ENCODE measurements at regions not wholly inside any gene's neighbourhood (a gene's known extent, or its start where the extent isn't known, plus 50 kb on each side); places are given as distances from the start of the nearest gene placed in this dataset.

GRCh38 chr2:62284471-62284870 lies 88.6 kb downstream of the B3GNT2 start:
- intact Hi-C loops (cut with micrococcal nuclease) (no loop called here), dilution Hi-C loops (cut with HindIII; ENCODE audit: low sequenced_read_pairs, unreplicated experiment) (no loop called here), in situ Hi-C loops (cut with MboI; ENCODE audit: low sequenced_read_pairs) (no loop called here)
- H3K9me1 ChIP-seq (ENCODE audit: insufficient read depth, low read length), result no peaks in the 10 kb centered on the region
- H4K5ac ChIP-seq (ENCODE audit: low read depth, low read length), result no peak overlapping the region
- H3K4ac ChIP-seq (ENCODE audit: low read depth, low read length), result no peak overlapping the region
- ChIA-PET CTCF (no interaction called here), POLR2A (ENCODE audit: unreplicated experiment) (no interaction called here)
- no peaks in the 10 kb centered on the region for H3K36me3 ChIP-seq (ENCODE audit: control insufficient read depth, insufficient read depth, low read length)
- peaks cover 3% of the 10 kb centered on the region; the same call in 1 of the 2 replicates for H3K27me3 ChIP-seq (ENCODE audit: control insufficient read depth, insufficient read depth, low read length)
- no peak overlapping the region for H3K14ac ChIP-seq (replicated peaks; ENCODE audit: low read depth, low read length)
- WGBS, 2 experiments (ENCODE audit: extremely low coverage in 2 of 2, insufficient read length in 1 of 2), result no CpG with 5 or more reads among the region's 2 CpGs
- H3K23ac ChIP-seq (ENCODE audit: low read depth, low read length), result no peak overlapping the region
- DNase-seq, result no peak
- peaks cover 5% of the 10 kb centered on the region for H3K9me3 ChIP-seq (ENCODE audit: control insufficient read depth, insufficient read depth, low read length)
- no peaks in the 10 kb centered on the region for H4K20me1 ChIP-seq (ENCODE audit: insufficient read depth, low read length)
- no peak overlapping the region for H3K9ac ChIP-seq (ENCODE audit: low read depth, low read length)
- H3K4me2 ChIP-seq (ENCODE audit: low read depth, low read length), result no peak overlapping the region
- TF ChIP-seq USF2 (IDR thresholded peaks at IDR 0.05; ENCODE audit: low read depth, low read length), result no peak
- TF ChIP-seq CHD1 (IDR thresholded peaks at IDR 0.05; ENCODE audit: low read depth, low read length), result no peak
- no peak for TF ChIP-seq FOS (IDR thresholded peaks at IDR 0.05; ENCODE audit: low read depth, low read length)
- TF ChIP-seq ELK1 (IDR thresholded peaks at IDR 0.05; ENCODE audit: borderline replicate concordance, low read depth, low read length), result no peak
- no peak for TF ChIP-seq MAZ (IDR thresholded peaks at IDR 0.05; ENCODE audit: borderline replicate concordance, low read depth, low read length)
- no peak for TF ChIP-seq NFE2L2 (IDR thresholded peaks at IDR 0.05; ENCODE audit: low read depth, low read length)
- TF ChIP-seq MAFK (IDR thresholded peaks at IDR 0.05; ENCODE audit: low read depth, low read length), result no peak
- no peak for TF ChIP-seq CTCF (conservative IDR thresholded peaks at IDR 0.05; ENCODE audit: low read depth, low read length)
- no peak for TF ChIP-seq CEBPB (IDR thresholded peaks at IDR 0.05; ENCODE audit: low read depth, low read length)
- TF ChIP-seq RFX5 (IDR thresholded peaks at IDR 0.05; ENCODE audit: low read depth, low read length), result no peak
- TF ChIP-seq POLR2A (IDR thresholded peaks at IDR 0.05; ENCODE audit: low read depth, low read length), result no peak
- no peak for TF ChIP-seq RCOR1 (IDR thresholded peaks at IDR 0.05; ENCODE audit: insufficient replicate concordance, low read length)
- no peak for TF ChIP-seq SMC3 (IDR thresholded peaks at IDR 0.05; ENCODE audit: low read depth, low read length)
- no peak for TF ChIP-seq BHLHE40 (IDR thresholded peaks at IDR 0.05; ENCODE audit: low read depth, low read length)
- TF ChIP-seq MXI1 (IDR thresholded peaks at IDR 0.05; ENCODE audit: borderline replicate concordance, low read depth, low read length), result no peak
- TF ChIP-seq RAD21 (IDR thresholded peaks at IDR 0.05; ENCODE audit: low read length), result no peak
- H3K18ac ChIP-seq (ENCODE audit: low read depth, low read length), result no peak overlapping the region
- no peak overlapping the region for H4K8ac ChIP-seq (ENCODE audit: low read depth in 2 of 2, low read length in 2 of 2)
- H4K91ac ChIP-seq (ENCODE audit: insufficient read depth, low read depth, low read length), result no peak overlapping the region
- no peak overlapping the region for H2AFZ ChIP-seq (replicated peaks; ENCODE audit: low read length, poor library complexity)
- H2BK5ac ChIP-seq (ENCODE audit: low read depth, low read length, poor library complexity, severe bottlenecking), result no peak overlapping the region
- no peak overlapping the region for H2AK5ac ChIP-seq (ENCODE audit: low read depth, low read length)
- BruUV-seq (replicated peaks), result no TSS peak
- ATAC-seq (ENCODE audit: low read depth), result no peak
- H3K27ac ChIP-seq (ENCODE audit: insufficient read depth, low read length), result no peak overlapping the region
- H3K79me1 ChIP-seq (ENCODE audit: low read depth in 1 of 2, low read length in 2 of 2), result no peaks in the 10 kb centered on the region
- no peaks in the 10 kb centered on the region for H3K4me1 ChIP-seq (ENCODE audit: control insufficient read depth, insufficient read depth, low read length)
- H2BK15ac ChIP-seq (ENCODE audit: low read depth, low read length), result no peak overlapping the region
- H2BK120ac ChIP-seq (ENCODE audit: low read depth, low read length), result no peak overlapping the region
- no peak overlapping the region for H3K4me3 ChIP-seq (ENCODE audit: insufficient read depth, low read depth, low read length)
- H3K56ac ChIP-seq (ENCODE audit: extremely low read depth, insufficient read depth, low read length), result no peak overlapping the region
- no peak overlapping the region for H2BK20ac ChIP-seq (ENCODE audit: low read depth, low read length)
- no peak overlapping the region for H2AK9ac ChIP-seq (replicated peaks; ENCODE audit: low read depth, low read length, poor library complexity)

All from IMR-90 (cell line).